ENCODE measurements at regions not wholly inside any gene's neighbourhood (a gene's known extent, or its start where the extent isn't known, plus 50 kb on each side); places are given as distances from the start of the nearest gene placed in this dataset.

GRCh38 chr3:25151281-25151902, 276.7 kb upstream of the RARB start:
- H3K4me3 ChIP-seq = peak overlapping the region in 3 of 4 donors; percentile 17 to 54 (median 25)
- H3K27ac ChIP-seq = peak overlapping the region in 3 of 4 donors; percentile 16 to 56 (median 34)
- peaks cover 0 to 24% (median 0%) of the 10 kb centered on the region in 3 donors for H3K4me1 ChIP-seq
- DNase-seq = no peak
- intact Hi-C loops (cut with DNase I) = no loop called here
- H3K27me3 ChIP-seq = no peaks in the 10 kb centered on the region
- H3K36me3 ChIP-seq = no peaks in the 10 kb centered on the region
- no peaks in the 10 kb centered on the region for H3K9me3 ChIP-seq
- WGBS, 2 donors = 44 to 58% methylated on average over 10 of the region's 10 CpGs
- TF ChIP-seq POLR2A (IDR thresholded peaks at IDR 0.05) (no peak), CTCF (IDR thresholded peaks at IDR 0.05) (no peak)

GRCh38 chr3:25151903-25152295, 276.2 kb upstream of the RARB start:
- Histone ChIP-seq H3K4me3 (peak overlapping the region in 3 of 4 donors; percentile 17 to 54 (median 25)), H3K9me3 (no peaks in the 10 kb centered on the region), H3K27ac (peak overlapping the region in 2 of 4 donors; percentile 34 to 56), H3K4me1 (peaks cover 0 to 24% (median 0%) of the 10 kb centered on the region in 3 donors), H3K36me3 (no peaks in the 10 kb centered on the region), H3K27me3 (no peaks in the 10 kb centered on the region)
- no peak for DNase-seq
- TF ChIP-seq CTCF (IDR thresholded peaks at IDR 0.05) = no peak
- no peak for TF ChIP-seq POLR2A (IDR thresholded peaks at IDR 0.05)
- 53 to 59% methylated on average over 3 of the region's 3 CpGs for WGBS, 2 donors
- intact Hi-C loops (cut with DNase I) = no loop called here

GRCh38 chr3:25153136-25153535, 274.9 kb upstream of the RARB start:
- no peak overlapping the region for H3K4me3 ChIP-seq
- no peaks in the 10 kb centered on the region for H3K9me3 ChIP-seq
- no peak for DNase-seq
- no peak overlapping the region for H3K27ac ChIP-seq
- no peaks in the 10 kb centered on the region for H3K27me3 ChIP-seq
- intact Hi-C loops (cut with DNase I) = no loop called here
- peaks cover 0 to 24% (median 0%) of the 10 kb centered on the region in 3 donors for H3K4me1 ChIP-seq
- no peak for TF ChIP-seq POLR2A (IDR thresholded peaks at IDR 0.05)
- 87% methylated on average over 9 of the region's 9 CpGs for WGBS, 2 donors
- H3K36me3 ChIP-seq = no peaks in the 10 kb centered on the region

GRCh38 chr3:25153561-25153960, 274.5 kb upstream of the RARB start:
- H3K9me3 ChIP-seq = no peaks in the 10 kb centered on the region
- no peak for DNase-seq
- intact Hi-C loops (cut with DNase I) = no loop called here
- WGBS, 2 donors = 71 to 75% methylated on average over 1 of the region's 1 CpG
- H3K36me3 ChIP-seq = no peaks in the 10 kb centered on the region
- TF ChIP-seq POLR2A (IDR thresholded peaks at IDR 0.05) (no peak), CTCF (IDR thresholded peaks at IDR 0.05) (no peak)
- no peaks in the 10 kb centered on the region for H3K27me3 ChIP-seq
- no peak overlapping the region for H3K4me3 ChIP-seq
- peaks cover 0 to 24% (median 0%) of the 10 kb centered on the region in 3 donors for H3K4me1 ChIP-seq
- H3K27ac ChIP-seq = no peak overlapping the region

- intact Hi-C loops (cut with DNase I) = no loop called here
- Histone ChIP-seq H3K36me3 (no peaks in the 10 kb centered on the region), H3K4me1 (peaks cover 0 to 16% (median 0%) of the 10 kb centered on the region in 3 donors), H3K4me3 (no peak overlapping the region), H3K27me3 (no peaks in the 10 kb centered on the region), H3K9me3 (no peaks in the 10 kb centered on the region), H3K27ac (peak overlapping the region in 1 of 4 donors; percentile 40)
- 62 to 74% methylated on average over 4 of the region's 4 CpGs for WGBS, 2 donors
- no peak for DNase-seq
- TF ChIP-seq CTCF (IDR thresholded peaks at IDR 0.05) = no peak
Measured at GRCh38 chr3:25155652-25156471, 272.2 kb upstream of the RARB start.
